Vagina (tissue), 2 donors: ENCODE measurements at regions not wholly inside any gene's neighbourhood (a gene's known extent, or its start where the extent isn't known, plus 50 kb on each side); places are given as distances from the start of the nearest gene placed in this dataset.

Source experiments
- CTCF ChIP-seq, 3 experiments: fragments of 450-650 bp in 2 of 3; fragments of 200-600 bp in 1 of 3; sonication (generic) in 1 of 3; IDR thresholded peaks; one replicate each; pipeline ENCODE4 v1.5.1; 2017 to 2019; ENCODE audit warnings: antibody characterized with exemption in 3 of 3, mild to moderate bottlenecking in 2 of 3, moderate library complexity in 2 of 3
- POLR2A ChIP-seq, 2 donors: fragments of 450-650 bp; IDR thresholded peaks; one replicate each; pipeline ENCODE4 v1.6.1; 2017; ENCODE audit warnings: antibody characterized with exemption in 2 of 2, mild to moderate bottlenecking in 2 of 2, moderate library complexity in 2 of 2
- POLR2AphosphoS5 ChIP-seq, 2 donors: sonication (generic); formaldehyde crosslinking; IDR thresholded peaks; one replicate each; pipeline ENCODE4 v1.9.0; 2017; ENCODE audit warnings: antibody characterized with exemption in 2 of 2, mild to moderate bottlenecking in 2 of 2, low read depth in 1 of 2; ENCODE audit not compliant: insufficient read depth in 1 of 2

DNA sequence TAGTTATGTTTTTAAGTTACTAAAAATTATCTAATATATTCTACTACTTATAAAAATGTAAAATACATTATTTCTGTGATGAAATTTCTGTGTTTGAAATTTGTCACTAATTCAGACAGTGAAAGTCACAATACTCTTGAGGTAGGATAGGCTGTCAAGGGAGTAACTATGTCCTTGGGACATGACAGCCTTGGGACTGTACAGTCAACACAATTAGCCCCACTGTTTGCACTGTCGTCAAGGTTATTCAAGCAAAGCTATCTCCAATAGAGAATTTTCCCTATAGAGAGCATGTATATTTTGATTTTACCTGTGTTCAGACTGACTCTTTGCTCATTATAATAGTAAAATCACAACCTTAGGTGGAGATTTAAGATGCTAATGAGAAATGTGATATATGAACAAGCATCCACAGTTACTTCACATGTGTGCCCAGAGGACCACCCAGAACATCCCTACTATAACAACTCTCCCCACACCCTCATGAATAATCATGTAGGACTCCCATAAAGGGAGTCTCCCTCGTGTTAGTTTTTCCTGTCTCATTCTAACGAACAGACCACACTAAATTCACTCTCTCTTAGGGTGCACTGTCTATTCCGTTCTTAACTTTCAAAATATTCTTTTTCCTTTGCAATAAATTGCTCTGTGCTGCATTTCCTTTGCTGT, 1476.3 kb upstream of the CADM2 start:
- TF ChIP-seq CTCF (IDR thresholded peaks at IDR 0.05): no peak
- no peak for TF ChIP-seq POLR2A (IDR thresholded peaks at IDR 0.05)
- no peak for TF ChIP-seq POLR2AphosphoS5 (IDR thresholded peaks at IDR 0.05; ENCODE audit: insufficient read depth in 1 of 2, low read depth in 1 of 2)
